H1 (cell line): ENCODE measurements at regions not wholly inside any gene's neighbourhood (a gene's known extent, or its start where the extent isn't known, plus 50 kb on each side); places are given as distances from the start of the nearest gene placed in this dataset.

ENCODE experiments used
- CTCF ChIA-PET: fragments of 300-600 bp; sonication (Branson Sonifier 250); formaldehyde crosslinking; loops from one replicate; lab custom pipeline; 2021; ENCODE audit not compliant: partially characterized antibody; lab: Charles Lee
- POLR2A ChIA-PET: fragments of 300-600 bp; sonication (Branson Sonifier 250); formaldehyde crosslinking; loops from one replicate; lab custom pipeline; 2021; ENCODE audit warnings: inconsistent platforms; ENCODE audit not compliant: partially characterized antibody; lab: Charles Lee
- DNase-seq, 2 experiments: peaks; one replicate each; pipeline versions ENCODE4 v3.0.0 to v3.0.0-alpha.2; 2010 to 2022; ENCODE audit warnings: low spot score in 2 of 2, low read depth in 1 of 2, mixed read lengths in 1 of 2
- FAIRE-seq: peaks from 2 replicates; lab custom pipeline; 2011; peaks lifted over from hg19 to GRCh38; lab: Jason Lieb, UNC
- H2AFZ ChIP-seq: 2 replicates; pipeline ENCODE4 v1.8.1; 2012; ENCODE audit warnings: low read length, inconsistent platforms
- H2AK5ac ChIP-seq: 2 replicates; pipeline ENCODE4 v1.6.1; 2013; ENCODE audit warnings: low read depth, low read length
- H2BK120ac ChIP-seq: replicated peaks from 2 replicates; pipeline ENCODE3; 2013; ENCODE audit warnings: low read depth, low read length, inconsistent platforms
- H2BK12ac ChIP-seq: 2 replicates; pipeline ENCODE4 v1.6.1; 2013; ENCODE audit warnings: low read depth, low read length
- H2BK15ac ChIP-seq: 2 replicates; pipeline ENCODE4 v1.6.1; 2013; ENCODE audit warnings: low read length
- H2BK20ac ChIP-seq: 2 replicates; pipeline ENCODE4 v1.6.1; 2013; ENCODE audit warnings: low read length
- H2BK5ac ChIP-seq: 2 replicates; pipeline ENCODE4 v1.6.1; 2013; ENCODE audit warnings: low read depth, low read length
- H3K14ac ChIP-seq: 2 replicates; pipeline ENCODE4 v1.6.1; 2013; ENCODE audit warnings: inconsistent platforms; ENCODE audit not compliant: insufficient read length
- H3K18ac ChIP-seq: 2 replicates; pipeline ENCODE4 v1.6.1; 2013; ENCODE audit warnings: low read length; ENCODE audit errors: extremely low read depth
- H3K23ac ChIP-seq: 2 replicates; pipeline ENCODE4 v1.6.1; 2013; ENCODE audit warnings: inconsistent platforms; ENCODE audit not compliant: insufficient read length
- H3K23me2 ChIP-seq: 2 replicates; pipeline ENCODE4 v1.6.1; 2013; ENCODE audit warnings: low read depth, low read length
- H3K27ac ChIP-seq: 2 replicates; pipeline ENCODE4 v1.6.1; 2011; ENCODE audit warnings: low read depth, low read length, inconsistent platforms
- H3K27me3 ChIP-seq, 4 experiments: replicated peaks in 1 of 4; 1 replicate in 1 of 4; 2 replicates in 3 of 4; pipeline versions ENCODE4 v1.6.1 to v1.8.1; 2011 to 2013; ENCODE audit warnings: low read length in 3 of 4, mild to moderate bottlenecking in 3 of 4, inconsistent platforms in 2 of 4, mixed read lengths in 2 of 4, moderate library complexity in 1 of 4; ENCODE audit not compliant: control insufficient read depth in 3 of 4, insufficient read depth in 3 of 4; ENCODE audit errors: extremely low read depth in 1 of 4
- H3K36me3 ChIP-seq, 4 experiments: 2 replicates each; pipeline versions ENCODE4 v1.6.1 to v1.8.1; 2011 to 2013; ENCODE audit warnings: mild to moderate bottlenecking in 4 of 4, low read length in 3 of 4, moderate library complexity in 2 of 4, control low read depth in 1 of 4, inconsistent platforms in 1 of 4; ENCODE audit not compliant: insufficient read depth in 4 of 4, control insufficient read depth in 2 of 4
- H3K4ac ChIP-seq: replicated peaks from 2 replicates; pipeline ENCODE3; 2013; ENCODE audit warnings: low read length, low read depth, mixed read lengths, inconsistent platforms; ENCODE audit not compliant: insufficient read length
- H3K4me1 ChIP-seq, 4 experiments: replicated peaks in 1 of 4; 1 replicate in 1 of 4; 2 replicates in 3 of 4; pipeline versions ENCODE4 v1.6.1 to v1.8.1; 2011 to 2013; ENCODE audit warnings: low read length in 3 of 4, inconsistent platforms in 2 of 4, mixed read lengths in 1 of 4; ENCODE audit not compliant: insufficient read depth in 4 of 4, control insufficient read depth in 3 of 4
- H3K4me2 ChIP-seq, 2 experiments: 2 replicates each; pipeline versions ENCODE4 v1.6.1 to v1.8.1; 2011 to 2013; ENCODE audit warnings: low read depth in 2 of 2, low read length in 2 of 2, control low read depth in 1 of 2, inconsistent platforms in 1 of 2, mild to moderate bottlenecking in 1 of 2; ENCODE audit not compliant: insufficient read depth in 1 of 2
- H3K4me3 ChIP-seq, 4 experiments: fragments of 200-600, 300-600 bp in 1 of 4; sonication (generic), shearing (Covaris generic), sonication (Bioruptor Twin) in 1 of 4; 2 replicates each; pipeline versions ENCODE4 v1.5.1 to v1.8.1; 2011 to 2016; ENCODE audit warnings: low read length in 4 of 4, low read depth in 3 of 4, control low read depth in 2 of 4, inconsistent platforms in 2 of 4, mild to moderate bottlenecking in 2 of 4, mixed read lengths in 1 of 4, moderate library complexity in 1 of 4; ENCODE audit not compliant: insufficient read depth in 2 of 4; ENCODE audit errors: extremely low read depth in 1 of 4
- H3K56ac ChIP-seq: replicated peaks from 2 replicates; pipeline ENCODE3; 2013; ENCODE audit warnings: low read depth, mild to moderate bottlenecking, mixed read lengths, low read length, inconsistent platforms; ENCODE audit not compliant: insufficient read length
- H3K79me1 ChIP-seq: 2 replicates; pipeline ENCODE4 v1.6.1; 2013; ENCODE audit warnings: low read depth, low read length, control low read depth
- H3K79me2 ChIP-seq, 2 experiments: 2 replicates each; pipeline versions ENCODE4 v1.6.1 to v1.8.1; 2012 to 2013; ENCODE audit warnings: low read length in 2 of 2, mild to moderate bottlenecking in 2 of 2, inconsistent platforms in 1 of 2; ENCODE audit not compliant: insufficient read depth in 2 of 2, control insufficient read depth in 1 of 2
- H3K9ac ChIP-seq, 4 experiments: replicated peaks in 1 of 4; 1 replicate in 1 of 4; 2 replicates in 3 of 4; pipeline versions ENCODE4 v1.6.1 to v1.8.1; 2011 to 2013; ENCODE audit warnings: low read depth in 3 of 4, low read length in 3 of 4, control low read depth in 2 of 4, mild to moderate bottlenecking in 2 of 4, moderate library complexity in 2 of 4, inconsistent platforms in 1 of 4; ENCODE audit errors: extremely low read depth in 1 of 4
- H3K9me3 ChIP-seq, 2 experiments: 2 replicates each; pipeline versions ENCODE4 v1.6.1 to v1.8.1; 2012 to 2013; ENCODE audit warnings: mild to moderate bottlenecking in 2 of 2, moderate library complexity in 2 of 2, control low read depth in 1 of 2, inconsistent platforms in 1 of 2, low read depth in 1 of 2, low read length in 1 of 2, mixed read lengths in 1 of 2; ENCODE audit not compliant: insufficient read depth in 2 of 2
- H4K20me1 ChIP-seq, 2 experiments: replicated peaks in 1 of 2; 2 replicates each; pipeline versions ENCODE3 to v1.8.1; 2011 to 2013; ENCODE audit warnings: inconsistent platforms in 2 of 2, low read length in 2 of 2, mild to moderate bottlenecking in 1 of 2; ENCODE audit not compliant: insufficient read depth in 2 of 2, control insufficient read depth in 1 of 2
- H4K5ac ChIP-seq: 2 replicates; pipeline ENCODE4 v1.6.1; 2013; ENCODE audit warnings: low read length, low read depth, mixed read lengths, inconsistent platforms; ENCODE audit not compliant: insufficient read length
- H4K8ac ChIP-seq: 2 replicates; pipeline ENCODE4 v1.8.0; 2013; ENCODE audit warnings: mild to moderate bottlenecking, moderate library complexity, low read length, inconsistent platforms; ENCODE audit not compliant: insufficient read depth; ENCODE audit errors: extremely low read depth
- H4K91ac ChIP-seq: replicated peaks from 2 replicates; pipeline ENCODE3; 2013; ENCODE audit warnings: low read length, mixed read lengths, inconsistent platforms; ENCODE audit not compliant: insufficient read length
- CBX8 ChIP-seq: fragments of 300-800, 300-1000 bp; sonication (generic); IDR thresholded peaks from 2 replicates; pipeline ENCODE4 v1.7.1; 2016; ENCODE audit warnings: low read depth, low read length, borderline replicate concordance
- CHD1 ChIP-seq: IDR thresholded peaks from 2 replicates; pipeline ENCODE4 v1.6.1; 2012; ENCODE audit warnings: low read depth, low read length, improper control_type of control experiment
- CTBP2 ChIP-seq: IDR thresholded peaks from 2 replicates; pipeline ENCODE4 v1.7.0; 2011; ENCODE audit warnings: borderline replicate concordance, mild to moderate bottlenecking, moderate library complexity, mixed read lengths, low read length; ENCODE audit not compliant: insufficient read depth, insufficient read length
- EZH2 ChIP-seq: fragments of 200-600 bp; sonication (generic); IDR thresholded peaks from 2 replicates; pipeline ENCODE4 v1.7.1; 2012; ENCODE audit warnings: low read depth, mild to moderate bottlenecking, moderate library complexity, low read length, inconsistent platforms; ENCODE audit not compliant: severe bottlenecking
- RFX5 ChIP-seq: IDR thresholded peaks from 2 replicates; pipeline ENCODE4 v1.6.1; 2011; ENCODE audit warnings: low read depth, low read length, improper control_type of control experiment, borderline replicate concordance
- RNF2 ChIP-seq: fragments of 200-900, 300-1000 bp; sonication (generic); IDR thresholded peaks from 2 replicates; pipeline ENCODE4 v1.7.1; 2016; ENCODE audit warnings: borderline replicate concordance, low read depth, mild to moderate bottlenecking, antibody characterized with exemption, low read length; ENCODE audit not compliant: poor library complexity, severe bottlenecking; ENCODE audit errors: missing control alignments
- RXRA ChIP-seq: IDR thresholded peaks from 2 replicates; pipeline ENCODE4 v1.6.1; 2011; ENCODE audit warnings: low read depth, mild to moderate bottlenecking, low read length, moderate library complexity; ENCODE audit not compliant: insufficient read depth
- SP1 ChIP-seq: IDR thresholded peaks from 2 replicates; pipeline ENCODE4 v1.6.1; 2011; ENCODE audit warnings: low read depth, low read length
- WGBS, 2 experiments: shearing (Covaris generic) in 1 of 2; methylation state at CpG; one replicate each; pipeline versions ENCODE4 v1.1.6 to v1.1.7; 2013 to 2015; ENCODE audit warnings: low lambda C conversion rate in 2 of 2, mixed read lengths in 2 of 2, inconsistent platforms in 1 of 2, low coverage in 1 of 2, missing lambda C conversion rate in 1 of 2; ENCODE audit not compliant: insufficient replicate concordance in 2 of 2, insufficient coverage in 1 of 2, insufficient read length in 1 of 2; ENCODE audit errors: extremely low coverage in 1 of 2, missing lambda C conversion rate in 1 of 2; 5-methylcytosine and 5-hydroxymethylcytosine counted together

DNA sequence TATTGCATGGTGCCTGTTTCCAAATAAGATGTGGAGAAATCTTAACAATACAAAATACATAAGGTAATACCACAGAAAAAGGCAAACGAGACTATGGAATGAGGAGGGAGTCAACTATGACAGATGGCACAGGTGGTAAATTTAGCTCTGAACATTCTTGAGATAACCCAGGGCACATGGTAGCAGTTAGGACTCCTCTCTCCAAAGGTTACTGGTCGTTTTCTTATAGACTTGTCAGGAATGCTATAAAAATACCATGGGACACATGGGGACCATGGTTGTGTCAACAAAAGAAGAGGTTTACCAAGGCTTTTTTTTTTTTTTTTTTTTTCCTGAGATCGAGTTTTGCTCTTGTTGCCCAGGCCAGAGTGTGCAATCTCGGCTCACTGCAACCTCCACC, 209.4 kb upstream of the RFX3 start:
- H3K9me3 ChIP-seq: no peaks in the 10 kb centered on the region
- POLR2A ChIA-PET: no interaction called here

More for the DNA sequence above, 209.4 kb upstream of the RFX3 start:
- Histone ChIP-seq H3K4ac (no peak overlapping the region), H4K20me1 (no peaks in the 10 kb centered on the region), H3K56ac (no peak overlapping the region), H3K27ac (no peak overlapping the region), H3K4me3 (no peak overlapping the region), H4K5ac (no peak overlapping the region), H3K79me1 (no peaks in the 10 kb centered on the region), H2BK15ac (no peak overlapping the region), H4K91ac (no peak overlapping the region), H3K27me3 (no peaks in the 10 kb centered on the region), H2BK120ac (no peak overlapping the region), H3K23me2 (no peaks in the 10 kb centered on the region), H3K36me3 (no peaks in the 10 kb centered on the region), H2BK5ac (no peak overlapping the region), H3K4me2 (no peak overlapping the region), H3K4me1 (no peaks in the 10 kb centered on the region), H3K14ac (no peak overlapping the region), H3K79me2 (no peaks in the 10 kb centered on the region), H4K8ac (no peak overlapping the region), H2AFZ (no peak overlapping the region), H2BK20ac (no peak overlapping the region), H3K9ac (no peak overlapping the region), H2AK5ac (no peak overlapping the region), H2BK12ac (no peak overlapping the region), H3K18ac (no peak overlapping the region), H3K23ac (no peak overlapping the region)
- FAIRE-seq (no peak), DNase-seq (no peak)
- TF ChIP-seq EZH2 (no peak), RNF2 (no peak), RFX5 (no peak), RXRA (no peak), SP1 (no peak), CBX8 (no peak), CTBP2 (no peak), CHD1 (no peak)
- CTCF ChIA-PET: interaction anchor here (0.6 to 2.3 kb wide), 6 partner anchors 12 to 329 kb away, joined by 3 to 7 read pairs (median 4); no protein-coding TSS in a partner anchor
- 88% methylated on average over 4 of the region's 4 CpGs; no CpG with 5 or more reads in 1 of the 2 experiments for WGBS, 2 experiments
